ENCODE measurements at regions not wholly inside any gene's neighbourhood (a gene's known extent, or its start where the extent isn't known, plus 50 kb on each side); places are given as distances from the start of the nearest gene placed in this dataset.

GRCh38 chr7:113230691-113231090 is 112.3 kb upstream of the SMIM30 start:
- Histone ChIP-seq H2BK120ac (ENCODE audit: low read depth, low read length) (no peak overlapping the region), H2BK20ac (ENCODE audit: low read depth, low read length) (no peak overlapping the region), H3K4me1 (ENCODE audit: control insufficient read depth, insufficient read depth, low read length) (no peaks in the 10 kb centered on the region), H3K27me3 (ENCODE audit: control insufficient read depth, insufficient read depth, low read length) (no peaks in the 10 kb centered on the region), H3K4me2 (ENCODE audit: low read depth, low read length) (no peak overlapping the region), H4K91ac (ENCODE audit: insufficient read depth, low read depth, low read length) (no peak overlapping the region), H3K27ac (ENCODE audit: insufficient read depth, low read length) (no peak overlapping the region), H4K8ac (ENCODE audit: low read depth in 2 of 2, low read length in 2 of 2) (no peak overlapping the region), H4K5ac (ENCODE audit: low read depth, low read length) (no peak overlapping the region), H2AFZ (replicated peaks; ENCODE audit: low read length, poor library complexity) (no peak overlapping the region), H3K4ac (ENCODE audit: low read depth, low read length) (no peak overlapping the region), H3K14ac (replicated peaks; ENCODE audit: low read depth, low read length) (no peak overlapping the region), H3K9me3 (ENCODE audit: control insufficient read depth, insufficient read depth, low read length) (peaks cover 8% of the 10 kb centered on the region), H2BK15ac (ENCODE audit: low read depth, low read length) (no peak overlapping the region), H2AK5ac (ENCODE audit: low read depth, low read length) (no peak overlapping the region), H3K36me3 (ENCODE audit: control insufficient read depth, insufficient read depth, low read length) (no peaks in the 10 kb centered on the region), H4K20me1 (ENCODE audit: insufficient read depth, low read length) (no peaks in the 10 kb centered on the region), H2BK5ac (ENCODE audit: low read depth, low read length, poor library complexity, severe bottlenecking) (no peak overlapping the region), H3K9me1 (ENCODE audit: insufficient read depth, low read length) (no peaks in the 10 kb centered on the region), H3K4me3 (ENCODE audit: insufficient read depth, low read depth, low read length) (no peak overlapping the region), H3K79me1 (ENCODE audit: low read depth in 1 of 2, low read length in 2 of 2) (no peaks in the 10 kb centered on the region), H3K56ac (ENCODE audit: extremely low read depth, insufficient read depth, low read length) (no peak overlapping the region), H3K23ac (ENCODE audit: low read depth, low read length) (no peak overlapping the region), H2AK9ac (replicated peaks; ENCODE audit: low read depth, low read length, poor library complexity) (no peak overlapping the region), H3K18ac (ENCODE audit: low read depth, low read length) (no peak overlapping the region), H3K9ac (ENCODE audit: low read depth, low read length) (no peak overlapping the region)
- TF ChIP-seq BHLHE40 (IDR thresholded peaks at IDR 0.05; ENCODE audit: low read depth, low read length): no peak
- TF ChIP-seq USF2 (IDR thresholded peaks at IDR 0.05; ENCODE audit: low read depth, low read length): no peak
- TF ChIP-seq MAZ (IDR thresholded peaks at IDR 0.05; ENCODE audit: borderline replicate concordance, low read depth, low read length): no peak
- peak; percentile 53 for TF ChIP-seq CEBPB (IDR thresholded peaks at IDR 0.05; ENCODE audit: low read depth, low read length)
- no peak for TF ChIP-seq NFE2L2 (IDR thresholded peaks at IDR 0.05; ENCODE audit: low read depth, low read length)
- ChIA-PET CTCF (no interaction called here), POLR2A (ENCODE audit: unreplicated experiment) (no interaction called here)
- dilution Hi-C loops (cut with HindIII; ENCODE audit: low sequenced_read_pairs, unreplicated experiment) (no loop called here), intact Hi-C loops (cut with micrococcal nuclease) (no loop called here), in situ Hi-C loops (cut with MboI; ENCODE audit: low sequenced_read_pairs) (no loop called here)
- no TSS peak for BruUV-seq (replicated peaks)
- ATAC-seq (ENCODE audit: low read depth) (no peak), DNase-seq (no peak)
- no CpG with 5 or more reads among the region's 2 CpGs for WGBS, 2 experiments (ENCODE audit: extremely low coverage in 2 of 2, insufficient read length in 1 of 2)

Data from IMR-90 (cell line).